Peyer's patch (tissue), 4 donors: ENCODE measurements at regions not wholly inside any gene's neighbourhood (a gene's known extent, or its start where the extent isn't known, plus 50 kb on each side); places are given as distances from the start of the nearest gene placed in this dataset.

Source experiments
- DNase-seq, 3 donors: peaks; one replicate each; pipeline ENCODE4 v3.0.0-alpha.2; 2017 to 2019
- H3K27ac ChIP-seq, 4 donors: fragments of 200-600 bp; sonication (generic); one replicate each; pipeline ENCODE4 v1.5.1; 2016 to 2019
- H3K27me3 ChIP-seq, 2 donors: fragments of 200-600 bp; sonication (generic); one replicate each; pipeline ENCODE4 v1.5.1; 2019
- H3K36me3 ChIP-seq, 3 donors: fragments of 200-600 bp; sonication (generic); one replicate each; pipeline ENCODE4 v1.5.1; 2016 to 2019
- H3K4me1 ChIP-seq, 4 donors: fragments of 200-600 bp; sonication (generic); one replicate each; pipeline ENCODE4 v1.5.1; 2016 to 2019
- H3K4me3 ChIP-seq, 4 donors: fragments of 200-600 bp; sonication (generic); 1 replicate in 3 of 4; 2 replicates in 1 of 4; pipeline ENCODE4 v1.5.1; 2016 to 2019; ENCODE audit warnings: mild to moderate bottlenecking in 1 of 4
- H3K9me3 ChIP-seq, 4 donors: fragments of 200-600 bp; sonication (generic); one replicate each; pipeline ENCODE4 v1.5.1; 2016 to 2019; ENCODE audit warnings: mild to moderate bottlenecking in 1 of 4
- POLR2A ChIP-seq, 2 donors: fragments of 450-650 bp; IDR thresholded peaks; one replicate each; pipeline ENCODE4 v1.5.1; 2017; ENCODE audit warnings: antibody characterized with exemption in 2 of 2, mild to moderate bottlenecking in 2 of 2, moderate library complexity in 2 of 2
- TF ChIP-seq, protein P1 (sequence below), 6 experiments: fragments of 450-650 bp in 4 of 6; fragments of 200-600 bp in 2 of 6; sonication (generic) in 1 of 6; IDR thresholded peaks; one replicate each; pipeline ENCODE4 v1.5.1; 2017 to 2019; ENCODE audit warnings: antibody characterized with exemption in 6 of 6, mild to moderate bottlenecking in 3 of 6, moderate library complexity in 1 of 6

DNA sequence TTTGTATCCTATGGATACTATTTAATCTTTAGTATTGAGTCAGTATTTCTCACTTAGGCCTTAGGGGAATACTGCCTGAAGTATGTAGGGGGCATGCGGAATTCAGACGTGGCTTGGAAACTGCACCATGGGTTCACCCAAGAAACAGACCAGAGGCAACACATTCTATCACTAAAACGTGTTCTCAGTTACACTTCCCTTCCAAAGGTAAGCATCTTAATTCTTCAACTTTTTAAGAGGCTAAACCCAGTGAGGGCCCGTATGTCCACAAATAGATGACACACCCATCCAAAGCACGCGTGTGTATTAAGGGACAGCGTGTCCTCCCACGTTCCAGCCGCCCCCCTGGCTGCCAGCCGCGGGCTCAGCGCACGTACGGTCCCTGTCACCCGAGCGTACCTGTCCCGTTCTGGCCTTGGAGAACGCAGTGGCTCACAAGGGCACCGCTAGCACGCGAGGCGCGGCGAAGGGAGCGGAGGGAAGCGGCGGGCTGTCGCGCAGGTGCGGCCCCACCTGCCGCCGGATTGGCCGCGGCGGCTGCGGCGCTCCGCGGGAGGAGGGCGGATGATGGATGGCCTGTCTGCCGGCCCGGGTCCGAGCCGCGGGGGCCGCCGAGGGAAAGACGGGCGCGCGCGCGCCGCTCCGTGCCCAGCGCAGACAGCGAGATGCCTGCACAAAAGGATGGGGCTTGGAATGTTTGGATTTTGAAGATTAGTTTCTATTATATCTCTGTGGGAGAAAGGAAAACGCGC is 1003.9 kb upstream of the NR2F2 start:
- Histone ChIP-seq H3K27ac (peak overlapping the region; percentile 50 to 66 (median 58)), H3K9me3 (no peaks in the 10 kb centered on the region), H3K4me3 (peak overlapping the region; percentile 20 to 43 (median 36)), H3K36me3 (no peaks in the 10 kb centered on the region), H3K27me3 (no peaks in the 10 kb centered on the region), H3K4me1 (no peaks in the 10 kb centered on the region)
- TF ChIP-seq, protein P1, sequence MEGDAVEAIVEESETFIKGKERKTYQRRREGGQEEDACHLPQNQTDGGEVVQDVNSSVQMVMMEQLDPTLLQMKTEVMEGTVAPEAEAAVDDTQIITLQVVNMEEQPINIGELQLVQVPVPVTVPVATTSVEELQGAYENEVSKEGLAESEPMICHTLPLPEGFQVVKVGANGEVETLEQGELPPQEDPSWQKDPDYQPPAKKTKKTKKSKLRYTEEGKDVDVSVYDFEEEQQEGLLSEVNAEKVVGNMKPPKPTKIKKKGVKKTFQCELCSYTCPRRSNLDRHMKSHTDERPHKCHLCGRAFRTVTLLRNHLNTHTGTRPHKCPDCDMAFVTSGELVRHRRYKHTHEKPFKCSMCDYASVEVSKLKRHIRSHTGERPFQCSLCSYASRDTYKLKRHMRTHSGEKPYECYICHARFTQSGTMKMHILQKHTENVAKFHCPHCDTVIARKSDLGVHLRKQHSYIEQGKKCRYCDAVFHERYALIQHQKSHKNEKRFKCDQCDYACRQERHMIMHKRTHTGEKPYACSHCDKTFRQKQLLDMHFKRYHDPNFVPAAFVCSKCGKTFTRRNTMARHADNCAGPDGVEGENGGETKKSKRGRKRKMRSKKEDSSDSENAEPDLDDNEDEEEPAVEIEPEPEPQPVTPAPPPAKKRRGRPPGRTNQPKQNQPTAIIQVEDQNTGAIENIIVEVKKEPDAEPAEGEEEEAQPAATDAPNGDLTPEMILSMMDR (IDR thresholded peaks at IDR 0.05), result no peak
- no peak for TF ChIP-seq POLR2A (IDR thresholded peaks at IDR 0.05)
- no peak for DNase-seq

DNA sequence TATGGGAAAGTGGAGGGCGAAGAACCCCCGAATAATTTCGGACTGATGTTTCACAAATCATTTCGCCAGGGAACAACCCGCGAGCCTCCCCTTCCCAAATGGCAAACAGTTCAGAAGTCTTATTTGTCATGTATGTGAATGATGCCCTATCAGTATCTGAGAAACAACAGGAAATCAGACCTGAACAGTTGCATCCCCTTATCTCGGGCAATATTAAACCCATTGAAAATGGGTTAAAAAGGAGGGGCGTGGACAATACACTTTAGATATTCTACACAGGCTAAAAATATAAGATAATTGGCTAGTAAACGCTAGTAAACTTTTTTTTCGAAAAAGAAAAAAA is 1003.3 kb upstream of the NR2F2 start:
- H3K9me3 ChIP-seq, result no peaks in the 10 kb centered on the region
- no peaks in the 10 kb centered on the region for H3K27me3 ChIP-seq
- peak overlapping the region; percentile 20 to 43 (median 36) for H3K4me3 ChIP-seq
- H3K4me1 ChIP-seq, result no peaks in the 10 kb centered on the region
- H3K36me3 ChIP-seq, result no peaks in the 10 kb centered on the region
- TF ChIP-seq, protein P1 (IDR thresholded peaks at IDR 0.05), result no peak
- TF ChIP-seq POLR2A (IDR thresholded peaks at IDR 0.05), result no peak
- no peak for DNase-seq
- H3K27ac ChIP-seq, result peak overlapping the region; percentile 50 to 66 (median 58)

DNA sequence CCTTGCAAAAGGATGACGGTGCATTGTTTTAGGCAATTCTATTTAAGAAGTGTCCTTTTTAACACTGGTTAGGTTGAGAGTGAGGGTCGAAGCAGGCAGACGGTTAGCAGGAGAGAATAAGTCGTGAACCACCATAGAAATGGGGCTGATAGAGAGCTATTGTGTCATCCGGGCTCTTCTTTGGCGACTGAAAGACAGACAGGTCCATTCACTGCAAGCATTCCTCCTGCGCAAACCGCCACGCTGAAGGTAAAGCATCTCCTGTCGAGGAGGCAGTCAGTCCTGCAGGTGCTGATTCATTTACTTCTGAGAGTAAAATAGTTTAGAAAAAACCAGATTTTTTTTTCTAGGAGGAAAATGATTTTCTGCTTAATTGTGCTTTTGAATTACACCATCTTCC is 1002.8 kb upstream of the NR2F2 start:
- DNase-seq, result no peak

GRCh38 chr15:95328559-95328958 is 1001.9 kb upstream of the NR2F2 start:
- Histone ChIP-seq H3K36me3 (no peaks in the 10 kb centered on the region), H3K4me1 (no peaks in the 10 kb centered on the region), H3K27me3 (no peaks in the 10 kb centered on the region), H3K4me3 (no peak overlapping the region), H3K27ac (peak overlapping the region in 1 of 4 donors; percentile 66), H3K9me3 (no peaks in the 10 kb centered on the region)
- TF ChIP-seq, protein P1 (IDR thresholded peaks at IDR 0.05), result no peak
- no peak for TF ChIP-seq POLR2A (IDR thresholded peaks at IDR 0.05)
- DNase-seq, result no peak

More for the DNA sequence above, 1002.8 kb upstream of the NR2F2 start:
- Histone ChIP-seq H3K4me1 (no peaks in the 10 kb centered on the region), H3K4me3 (no peak overlapping the region), H3K9me3 (no peaks in the 10 kb centered on the region), H3K27me3 (no peaks in the 10 kb centered on the region), H3K27ac (peak overlapping the region in 1 of 4 donors; percentile 66), H3K36me3 (no peaks in the 10 kb centered on the region)
- TF ChIP-seq POLR2A (IDR thresholded peaks at IDR 0.05), result no peak
- TF ChIP-seq, protein P1 (IDR thresholded peaks at IDR 0.05), result no peak

GRCh38 chr15:95329362-95329761 is 1001.1 kb upstream of the NR2F2 start:
- H3K4me3 ChIP-seq, result no peak overlapping the region
- no peaks in the 10 kb centered on the region for H3K9me3 ChIP-seq
- no peaks in the 10 kb centered on the region for H3K36me3 ChIP-seq
- no peak for TF ChIP-seq POLR2A (IDR thresholded peaks at IDR 0.05)
- TF ChIP-seq, protein P1 (IDR thresholded peaks at IDR 0.05), result no peak
- H3K27me3 ChIP-seq, result no peaks in the 10 kb centered on the region
- no peak overlapping the region for H3K27ac ChIP-seq
- no peak for DNase-seq
- H3K4me1 ChIP-seq, result no peaks in the 10 kb centered on the region
